K562 (cell line): ENCODE measurements at regions not wholly inside any gene's neighbourhood (a gene's known extent, or its start where the extent isn't known, plus 50 kb on each side); places are given as distances from the start of the nearest gene placed in this dataset.

Source experiments
- ATAC-seq: fragments of 200-7000 bp; cut with Tn5 transposase; 3 replicates; pipeline ENCODE4 v1.9.1; 2020; ENCODE audit warnings: moderate library complexity
- BruUV-seq: library from RNA; stranded (reverse); fragments of 400-500 nt; replicated peaks from 2 replicates; lab custom pipeline; 2021; lab: Mats Ljungman, UMichigan
- CTCF ChIA-PET: fragments of 300-600 bp; formaldehyde crosslinking; extraction: SDS; loops from one replicate; lab custom pipeline; 2021; ENCODE audit warnings: low intra/inter-chr PET ratio; lab: Yijun Ruan, JAX
- POLR2A ChIA-PET: fragments of 300-600, 350-650 bp; sonication (Branson Sonifier 250); formaldehyde crosslinking; extraction: SDS; loops from one replicate; lab custom pipeline; 2021; ENCODE audit warnings: antibody characterized with exemption, inconsistent platforms; lab: Yijun Ruan, JAX
- DNase-seq, 4 experiments: peaks; one replicate each; pipeline versions ENCODE4 v3.0.0 to v3.0.0-alpha.2; 2011 to 2018; ENCODE audit warnings: low spot score in 3 of 4, mixed read lengths in 3 of 4; ENCODE audit errors: extremely low read depth in 1 of 4
- FAIRE-seq: peaks from 2 replicates; lab custom pipeline; 2011; peaks lifted over from hg19 to GRCh38; lab: Jason Lieb, UNC
- H2AFZ ChIP-seq: 2 replicates; pipeline ENCODE4 v1.6.0; 2011; ENCODE audit warnings: low read depth, low read length, control low read depth, inconsistent platforms
- H3K27ac ChIP-seq: fragments of 200-600 bp; 3 replicates; pipeline ENCODE4 v1.8.0; 2011; ENCODE audit warnings: low read depth, mild to moderate bottlenecking, control low read depth, inconsistent platforms, low read length, moderate library complexity, mixed read lengths; ENCODE audit errors: extremely low read depth
- H3K27me3 ChIP-seq, 2 experiments: fragments of 300-600 bp in 1 of 2; 2 replicates in 1 of 2; 3 replicates in 1 of 2; pipeline versions ENCODE4 v1.6.0 to v1.8.0; 2011; ENCODE audit warnings: inconsistent platforms in 2 of 2, low read length in 2 of 2, mild to moderate bottlenecking in 1 of 2, mixed read lengths in 1 of 2, moderate library complexity in 1 of 2; ENCODE audit not compliant: control insufficient read depth in 2 of 2, insufficient read depth in 2 of 2
- H3K36me3 ChIP-seq: fragments of 300-600 bp; 3 replicates; pipeline ENCODE4 v1.8.0; 2011; ENCODE audit warnings: mild to moderate bottlenecking, low read length, inconsistent platforms; ENCODE audit not compliant: control insufficient read depth, insufficient read depth
- H3K4me1 ChIP-seq, 2 experiments: fragments of 200-600 bp in 1 of 2; replicated peaks in 1 of 2; 2 replicates in 1 of 2; 3 replicates in 1 of 2; pipeline versions ENCODE4 v1.5.1 to v1.8.0; 2011; ENCODE audit warnings: inconsistent platforms in 2 of 2, low read length in 2 of 2, mild to moderate bottlenecking in 1 of 2, mixed read lengths in 1 of 2, moderate library complexity in 1 of 2; ENCODE audit not compliant: control insufficient read depth in 2 of 2, insufficient read depth in 2 of 2
- H3K4me2 ChIP-seq: 2 replicates; pipeline ENCODE4 v1.6.1; 2011; ENCODE audit warnings: low read length, control low read depth, inconsistent platforms, mixed read lengths; ENCODE audit not compliant: insufficient read depth
- H3K4me3 ChIP-seq: fragments of 200-600 bp; sonication (generic), shearing (Covaris generic); 2 replicates; pipeline ENCODE4 v1.5.1; 2016; ENCODE audit warnings: control low read depth, inconsistent platforms
- H3K79me2 ChIP-seq: fragments of 200-600 bp; 3 replicates; pipeline ENCODE4 v1.8.0; 2011; ENCODE audit warnings: low read length, inconsistent platforms; ENCODE audit not compliant: control insufficient read depth, insufficient read depth
- H3K9ac ChIP-seq, 2 experiments: 2 replicates each; pipeline versions ENCODE4 v1.6.0 to v1.6.1; 2011; ENCODE audit warnings: low read depth in 2 of 2, low read length in 2 of 2, control low read depth in 1 of 2, inconsistent platforms in 1 of 2, mild to moderate bottlenecking in 1 of 2, mixed read lengths in 1 of 2; ENCODE audit not compliant: insufficient read depth in 1 of 2
- H3K9me1 ChIP-seq: one replicate; pipeline ENCODE4 v1.6.0; 2011; ENCODE audit warnings: inconsistent platforms, mild to moderate bottlenecking, low read length, moderate library complexity; ENCODE audit not compliant: control insufficient read depth, insufficient read depth
- H3K9me3 ChIP-seq: replicated peaks from 2 replicates; pipeline ENCODE4 v1.5.1; 2011; ENCODE audit warnings: low read depth, low read length, inconsistent platforms; ENCODE audit not compliant: control insufficient read depth, insufficient read depth
- H4K20me1 ChIP-seq: replicated peaks from 2 replicates; pipeline ENCODE4 v1.6.1; 2011; ENCODE audit warnings: low read length, inconsistent platforms, mixed read lengths; ENCODE audit not compliant: control insufficient read depth, insufficient read depth
- ATF1 ChIP-seq, 2 experiments: fragments of 450-650 bp in 1 of 2; IDR thresholded peaks; 2 replicates each; pipeline ENCODE4 v1.6.1; 2016; ENCODE audit warnings: missing compliant biosample characterization in 1 of 2, missing genetic modification characterization in 1 of 2
- CEBPZ ChIP-seq: fragments of 150-350 bp; IDR thresholded peaks from 2 replicates; pipeline ENCODE4 v1.6.1; 2014; ENCODE audit warnings: low read depth, mild to moderate bottlenecking, low read length, borderline replicate concordance
- ERF ChIP-seq: fragments of 450-650 bp; formaldehyde crosslinking; IDR thresholded peaks from 2 replicates; pipeline ENCODE4 v1.4.0; 2020; ENCODE audit warnings: mild to moderate bottlenecking, mixed read lengths
- IFI16 ChIP-seq: fragments of 250-450 bp; sonication (Bioruptor Pico); IDR thresholded peaks from 2 replicates; pipeline ENCODE4 v2.1.2; 2022; ENCODE audit warnings: mild to moderate bottlenecking, inconsistent platforms
- KLF10 ChIP-seq: fragments of 250-450 bp; sonication (Bioruptor Pico); IDR thresholded peaks from 2 replicates; pipeline ENCODE4 v1.6.1; 2021; ENCODE audit warnings: matching md5 sums
- MAFG ChIP-seq: fragments of 450-650 bp; conservative IDR thresholded peaks from 2 replicates; pipeline ENCODE4 v1.6.1; 2016; ENCODE audit warnings: missing genetic modification characterization, missing compliant biosample characterization
- MCM3 ChIP-seq: fragments of 450-650 bp; IDR thresholded peaks from 2 replicates; pipeline ENCODE4 v1.6.1; 2016
- NONO ChIP-seq, 2 experiments: fragments of 200-400 bp in 1 of 2; fragments of 450-650 bp in 1 of 2; formaldehyde crosslinking in 1 of 2; IDR thresholded peaks; 2 replicates each; pipeline ENCODE4 v1.6.1; 2017; ENCODE audit warnings: low read depth in 2 of 2, mild to moderate bottlenecking in 2 of 2, moderate library complexity in 2 of 2, low read length in 1 of 2
- SOX6 ChIP-seq: fragments of 450-650 bp; IDR thresholded peaks from 2 replicates; pipeline ENCODE4 v1.6.1; 2014; ENCODE audit warnings: mild to moderate bottlenecking
- SUPT5H ChIP-seq: fragments of 450-650 bp; IDR thresholded peaks from 2 replicates; pipeline ENCODE4 v1.6.1; 2016
- TEAD1 ChIP-seq, 2 experiments: fragments of 450-650 bp in 1 of 2; sonication (generic) in 1 of 2; formaldehyde crosslinking; IDR thresholded peaks; 2 replicates each; pipeline versions ENCODE4 v1.4.0 to v1.8.0; 2020 to 2022; ENCODE audit warnings: mild to moderate bottlenecking in 2 of 2, missing genetic modification reagents in 1 of 2
- U2AF1 ChIP-seq: fragments of 200-400 bp; formaldehyde crosslinking; optimal IDR thresholded peaks from 2 replicates; pipeline ENCODE3; 2017; ENCODE audit warnings: mild to moderate bottlenecking, low read depth, low read length, moderate library complexity
- ZNF174 ChIP-seq: fragments of 250-450 bp; sonication (Bioruptor Pico); IDR thresholded peaks from 2 replicates; pipeline ENCODE4 v1.4.0; 2020; ENCODE audit warnings: mild to moderate bottlenecking
- ZNF584 ChIP-seq: fragments of 200-800 bp; sonication (Bioruptor generic); IDR thresholded peaks from 2 replicates; pipeline ENCODE4 v1.6.1; 2016; ENCODE audit warnings: low read depth, mild to moderate bottlenecking, missing genetic modification characterization, missing compliant biosample characterization
- ZNF592 ChIP-seq: fragments of 450-650 bp; IDR thresholded peaks from 2 replicates; pipeline ENCODE4 v1.6.1; 2017; ENCODE audit warnings: antibody characterized with exemption, mild to moderate bottlenecking
- WGBS: fragments of 100-300 bp; shearing (Covaris generic); methylation state at CpG from one replicate; pipeline ENCODE4 v1.1.6; 2016; ENCODE audit warnings: low coverage, mixed read lengths; ENCODE audit not compliant: insufficient coverage; ENCODE audit errors: missing lambda C conversion rate; 5-methylcytosine and 5-hydroxymethylcytosine counted together
- in situ Hi-C: fragments of 300-500 bp; cut with MboI; formaldehyde crosslinking; loops from 4 replicates; pipeline ENCODE4 v1.15.0; 2018; ENCODE audit warnings: inconsistent platforms, mixed read lengths
- intact Hi-C: fragments of 100-400 bp; cut with micrococcal nuclease; formaldehyde crosslinking; loops from 2 replicates; pipeline ENCODE4 v1.14.2; 2022
- TF ChIP-seq, protein P1 (sequence below): sonication (generic); formaldehyde crosslinking; IDR thresholded peaks from 2 replicates; pipeline ENCODE4 v1.8.1; 2022; ENCODE audit warnings: missing genetic modification reagents

DNA sequence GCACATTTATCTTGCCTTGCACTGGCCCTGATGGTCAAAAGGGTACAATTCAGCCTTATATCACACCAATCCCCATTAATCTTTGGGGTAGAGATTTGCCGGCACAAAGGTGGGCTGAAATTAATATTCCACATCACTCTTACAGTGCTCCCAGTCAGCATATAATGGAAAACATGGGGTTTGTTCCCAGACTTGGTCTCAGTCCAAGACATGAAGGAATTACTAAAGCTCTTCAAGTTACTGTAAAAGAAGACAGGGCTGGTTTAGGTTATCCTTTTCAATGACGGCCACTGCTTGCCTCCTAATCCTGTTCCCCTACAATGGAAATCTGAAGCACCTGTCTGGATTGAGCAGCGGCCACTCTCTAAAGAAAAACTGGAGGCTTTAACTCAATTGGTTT lies 160.7 kb downstream of the IER5 start:
- no TSS peak for BruUV-seq
- TF ChIP-seq CEBPZ (no peak), MAFG (tag) (no peak), MCM3 (no peak), SUPT5H (no peak), NONO (IDR thresholded peaks at IDR 0.05; ENCODE audit: low read depth in 2 of 2, low read length in 1 of 2) (no peak), ERF (CRISPR knock-in tag) (no peak), ZNF174 (no peak), SOX6 (no peak), U2AF1 (no peak), IFI16 (CRISPR knock-in tag) (no peak), ZNF592 (no peak), ATF1 (CRISPR knock-in tag; IDR thresholded peaks at IDR 0.05) (no peak), ATF1 (tag; IDR thresholded peaks at IDR 0.05) (no peak), ZNF584 (CRISPR knock-in tag) (no peak), TEAD1 (CRISPR knock-in tag; IDR thresholded peaks at IDR 0.05) (no peak), KLF10 (CRISPR knock-in tag) (no peak)
- TF ChIP-seq, protein P1, sequence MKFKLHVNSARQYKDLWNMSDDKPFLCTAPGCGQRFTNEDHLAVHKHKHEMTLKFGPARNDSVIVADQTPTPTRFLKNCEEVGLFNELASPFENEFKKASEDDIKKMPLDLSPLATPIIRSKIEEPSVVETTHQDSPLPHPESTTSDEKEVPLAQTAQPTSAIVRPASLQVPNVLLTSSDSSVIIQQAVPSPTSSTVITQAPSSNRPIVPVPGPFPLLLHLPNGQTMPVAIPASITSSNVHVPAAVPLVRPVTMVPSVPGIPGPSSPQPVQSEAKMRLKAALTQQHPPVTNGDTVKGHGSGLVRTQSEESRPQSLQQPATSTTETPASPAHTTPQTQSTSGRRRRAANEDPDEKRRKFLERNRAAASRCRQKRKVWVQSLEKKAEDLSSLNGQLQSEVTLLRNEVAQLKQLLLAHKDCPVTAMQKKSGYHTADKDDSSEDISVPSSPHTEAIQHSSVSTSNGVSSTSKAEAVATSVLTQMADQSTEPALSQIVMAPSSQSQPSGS, result no peak
- intact Hi-C loops, result no loop called here
- ATAC-seq (no peak), FAIRE-seq (no peak), DNase-seq (no peak)
- no peak overlapping the region for H2AFZ ChIP-seq
- H3K9ac ChIP-seq, result no peak overlapping the region
- H3K4me1 ChIP-seq, result no peaks in the 10 kb centered on the region
- H3K4me2 ChIP-seq, result no peak overlapping the region
- H4K20me1 ChIP-seq, result no peaks in the 10 kb centered on the region
- POLR2A ChIA-PET, result no interaction called here
- no peak overlapping the region for H3K27ac ChIP-seq
- H3K4me3 ChIP-seq, result no peak overlapping the region
- H3K27me3 ChIP-seq, result no peaks in the 10 kb centered on the region; a peak in 1 of 5 replicates
- no peaks in the 10 kb centered on the region for H3K79me2 ChIP-seq
- in situ Hi-C loops, result no loop called here
- no peaks in the 10 kb centered on the region for H3K9me3 ChIP-seq
- no peaks in the 10 kb centered on the region for H3K36me3 ChIP-seq
- CTCF ChIA-PET, result no interaction called here
- H3K9me1 ChIP-seq, result no peaks in the 10 kb centered on the region
- WGBS, result 0% methylated on average over 3 of the region's 3 CpGs
